Activated gamma-delta T cell treated with anti-CD3 and anti-CD28 coated beads, Interleukin-2, amount 50 U/mL, for 16 hours (primary cell): ENCODE measurements at regions not wholly inside any gene's neighbourhood (a gene's known extent, or its start where the extent isn't known, plus 50 kb on each side); places are given as distances from the start of the nearest gene placed in this dataset.

Experiments
- DNase-seq: peaks from one replicate; pipeline ENCODE4 v3.0.0-alpha.2; 2020; ENCODE audit warnings: low read depth

DNA sequence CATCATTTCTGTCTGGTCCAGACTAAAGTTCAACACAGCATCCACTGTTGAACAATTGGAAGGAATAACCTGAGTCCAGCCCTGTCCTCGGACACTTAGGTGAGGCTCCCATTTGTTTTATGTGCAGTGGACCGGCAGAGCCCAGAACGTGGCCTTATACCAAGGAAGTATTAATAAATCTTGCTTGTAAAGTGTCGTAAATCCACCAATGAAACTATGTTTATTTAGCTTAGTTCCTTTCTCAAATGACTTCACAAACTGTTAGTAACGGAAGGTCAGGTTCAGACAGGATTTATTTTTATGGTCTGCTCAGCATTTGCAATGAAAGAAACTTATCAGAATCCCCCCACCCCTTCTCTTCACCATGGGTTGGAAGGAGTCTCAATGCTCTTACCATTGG lies 149.5 kb downstream of the PCSK1 start:
- no peak for DNase-seq

DNA sequence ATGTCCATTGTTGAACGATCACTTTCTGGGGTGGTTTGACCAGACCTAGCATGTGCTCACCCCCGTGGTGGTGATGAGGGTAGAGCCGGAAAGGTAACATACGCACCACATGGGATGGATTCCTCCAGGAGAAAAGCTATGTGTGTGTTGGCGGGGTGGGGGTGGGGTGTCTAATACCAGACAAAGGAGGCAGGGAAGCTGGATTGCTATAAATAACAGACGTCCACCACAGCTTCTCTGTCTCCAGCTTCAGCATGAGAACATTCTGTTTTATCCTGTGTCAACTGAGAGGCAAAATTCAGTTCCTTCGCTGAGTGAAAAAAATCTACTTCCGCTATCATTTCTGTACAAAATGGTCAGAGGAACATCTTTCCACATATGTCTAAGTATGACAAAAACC lies 151.0 kb downstream of the PCSK1 start:
- DNase-seq = no peak

DNA sequence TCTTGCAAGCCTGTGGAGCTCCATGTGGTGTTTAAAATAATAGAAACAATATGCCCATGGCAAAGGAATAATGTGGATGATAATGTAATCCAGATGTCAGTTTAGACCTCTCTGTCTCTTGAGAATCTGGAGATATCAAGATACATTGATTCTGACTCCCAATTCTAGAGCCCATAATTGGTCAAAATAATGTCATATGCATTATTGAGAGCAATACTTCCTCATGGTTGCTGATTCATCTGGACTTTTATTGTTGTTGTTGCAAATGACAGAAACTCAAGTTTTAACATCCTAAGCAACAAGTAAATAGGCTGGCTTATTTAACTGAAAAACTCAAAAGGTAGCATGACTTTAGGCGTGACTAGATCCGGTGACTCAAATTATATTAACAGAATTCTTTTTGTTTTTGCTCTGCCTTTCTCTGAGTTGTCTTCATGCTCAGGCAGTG lies 152.1 kb downstream of the PCSK1 start:
- DNase-seq = no peak

DNA sequence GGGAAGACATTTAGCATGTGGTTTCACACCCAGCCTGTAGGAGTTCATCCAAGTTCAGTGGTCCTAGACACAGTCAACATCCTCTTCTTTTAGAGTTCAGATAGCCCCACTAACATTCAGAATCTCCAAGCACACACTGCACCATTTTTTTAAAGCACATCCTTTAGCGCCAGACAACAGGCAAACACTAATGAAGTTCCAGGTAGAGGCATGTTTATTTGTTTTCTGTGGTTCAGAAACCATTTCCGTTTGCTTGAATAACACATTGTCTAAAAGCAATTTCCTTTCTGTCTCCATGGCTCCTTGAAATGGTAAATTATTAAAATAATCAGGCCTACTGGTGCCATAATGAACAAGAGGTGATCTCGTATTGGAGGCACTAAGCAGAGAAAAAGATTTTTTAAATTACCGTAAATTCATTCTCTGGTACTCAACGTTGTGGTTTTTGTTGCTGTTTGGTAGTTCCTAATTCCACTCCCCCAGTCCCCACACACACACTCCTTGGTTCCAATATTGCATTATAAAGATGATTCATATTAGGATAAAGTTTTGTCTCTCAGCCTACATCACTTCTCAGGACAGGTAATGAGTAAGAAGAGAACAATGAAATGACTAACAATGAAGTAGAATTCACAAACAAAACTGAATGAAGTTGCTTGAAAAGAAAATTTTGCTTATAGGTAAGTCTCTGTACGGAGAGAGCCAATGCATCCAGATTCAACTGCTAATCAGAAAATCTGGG lies 153.1 kb downstream of the PCSK1 start:
- no peak for DNase-seq

DNA sequence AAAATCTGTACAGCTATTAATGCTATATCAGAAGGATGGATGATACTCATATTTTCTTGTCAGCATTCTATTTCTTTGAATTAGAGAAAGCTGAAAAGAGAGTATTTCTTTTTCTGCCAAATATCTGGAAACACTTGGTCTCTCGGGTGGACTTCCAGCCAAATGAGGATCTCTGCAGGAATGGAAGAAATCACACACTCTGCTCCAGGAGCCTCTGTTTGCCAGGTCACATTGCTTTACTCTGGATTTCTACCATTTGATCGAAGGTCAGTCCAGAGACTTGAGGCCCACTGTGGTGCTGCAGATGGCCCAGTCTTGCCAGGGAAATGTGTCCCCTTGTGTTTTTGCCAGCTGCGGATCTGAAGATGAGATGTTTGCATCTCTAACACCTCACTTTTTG lies 154.1 kb downstream of the PCSK1 start:
- no peak for DNase-seq

DNA sequence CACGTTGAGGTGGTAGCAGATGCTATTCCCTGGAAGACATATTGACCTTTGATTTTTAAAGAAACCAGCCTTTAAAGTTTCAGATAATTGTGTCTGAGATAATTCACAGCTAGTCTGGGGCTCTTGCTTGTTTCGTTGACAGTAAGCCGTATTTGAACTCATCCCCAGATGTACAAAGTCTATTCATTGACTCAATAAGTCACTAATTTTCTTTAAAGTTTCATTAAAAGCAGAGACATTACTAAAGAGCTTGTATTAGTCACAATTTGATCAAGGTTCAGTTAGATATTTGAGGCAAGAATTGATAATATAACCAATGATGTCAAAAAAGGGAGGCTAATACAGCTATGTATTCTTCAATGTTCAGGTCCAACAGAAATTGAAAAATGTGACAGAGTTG lies 158.0 kb downstream of the PCSK1 start:
- no peak for DNase-seq

DNA sequence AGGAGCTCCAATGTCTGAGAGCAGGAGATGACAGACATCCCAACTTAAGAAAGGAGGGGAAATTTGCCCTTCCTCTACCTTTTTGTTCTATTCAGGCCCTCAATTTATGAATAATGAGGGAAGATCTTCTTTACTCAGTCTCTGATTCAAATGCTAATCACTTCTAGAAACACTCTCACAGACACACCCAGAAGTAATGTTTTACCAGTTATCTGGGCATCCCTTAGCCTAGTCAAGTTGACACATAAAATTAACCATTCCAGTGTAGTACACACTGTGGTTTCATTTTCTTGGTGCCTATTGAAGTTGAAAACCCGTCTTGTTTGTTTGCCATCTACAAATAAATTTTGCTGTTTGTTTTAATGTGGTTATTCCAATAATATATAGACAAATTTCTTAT lies 167.6 kb downstream of the PCSK1 start:
- no peak for DNase-seq

DNA sequence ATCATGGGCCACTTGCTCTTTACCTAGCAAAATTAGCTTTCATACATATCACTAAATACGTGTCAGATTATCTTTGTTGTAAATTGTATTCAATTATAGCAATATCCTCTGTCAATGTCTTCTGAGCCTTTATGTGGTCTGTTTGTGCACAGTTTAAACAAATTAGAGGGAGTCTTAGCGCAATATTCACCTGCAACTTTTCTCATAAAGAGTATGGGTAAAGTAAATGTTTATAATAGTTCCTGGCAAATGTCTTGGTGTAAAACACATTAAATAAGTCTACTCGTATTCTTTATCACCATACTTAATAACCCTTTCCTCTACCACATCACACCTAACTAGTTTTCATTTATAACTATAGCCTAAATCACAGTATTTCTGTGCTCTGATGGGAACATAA lies 169.0 kb downstream of the PCSK1 start:
- no peak for DNase-seq

DNA sequence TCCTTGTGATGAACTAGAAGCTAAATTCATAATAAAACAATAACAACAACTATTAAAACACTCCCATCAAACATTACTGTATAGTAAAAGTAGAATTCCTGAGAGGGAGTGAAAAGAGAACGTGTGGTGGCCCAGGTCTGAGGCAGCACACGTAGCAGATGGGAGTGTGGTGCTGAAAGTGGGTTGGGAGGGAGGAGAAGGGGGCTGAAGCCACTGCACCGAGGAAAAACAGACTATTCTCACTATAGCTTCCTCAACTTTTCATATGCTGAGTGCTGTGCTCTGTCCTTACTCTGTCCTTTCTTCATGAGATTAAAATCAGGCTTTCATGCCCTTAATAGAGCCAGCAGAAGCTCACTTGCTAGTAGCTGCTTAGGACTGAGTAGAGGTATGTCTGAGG lies 170.9 kb downstream of the PCSK1 start:
- DNase-seq = no peak

DNA sequence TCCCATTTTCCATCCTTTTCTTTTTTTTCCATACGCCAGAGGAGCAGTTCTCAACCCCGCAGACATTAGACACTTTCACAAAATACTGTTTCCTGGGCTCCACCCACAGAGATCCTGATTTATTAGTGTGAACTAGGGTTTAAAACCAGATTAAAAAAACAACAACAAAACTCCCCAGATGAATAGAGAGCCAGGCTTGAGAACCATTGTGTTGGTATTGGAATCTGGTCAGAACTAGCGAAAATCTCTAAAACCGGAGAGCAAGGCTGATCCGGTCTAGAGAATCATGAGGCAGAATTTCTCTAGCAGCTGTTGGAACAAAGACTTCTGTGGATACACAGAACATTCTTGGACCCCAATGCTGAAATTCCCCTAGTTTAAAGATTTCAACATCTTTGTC lies 173.0 kb downstream of the PCSK1 start:
- no peak for DNase-seq

DNA sequence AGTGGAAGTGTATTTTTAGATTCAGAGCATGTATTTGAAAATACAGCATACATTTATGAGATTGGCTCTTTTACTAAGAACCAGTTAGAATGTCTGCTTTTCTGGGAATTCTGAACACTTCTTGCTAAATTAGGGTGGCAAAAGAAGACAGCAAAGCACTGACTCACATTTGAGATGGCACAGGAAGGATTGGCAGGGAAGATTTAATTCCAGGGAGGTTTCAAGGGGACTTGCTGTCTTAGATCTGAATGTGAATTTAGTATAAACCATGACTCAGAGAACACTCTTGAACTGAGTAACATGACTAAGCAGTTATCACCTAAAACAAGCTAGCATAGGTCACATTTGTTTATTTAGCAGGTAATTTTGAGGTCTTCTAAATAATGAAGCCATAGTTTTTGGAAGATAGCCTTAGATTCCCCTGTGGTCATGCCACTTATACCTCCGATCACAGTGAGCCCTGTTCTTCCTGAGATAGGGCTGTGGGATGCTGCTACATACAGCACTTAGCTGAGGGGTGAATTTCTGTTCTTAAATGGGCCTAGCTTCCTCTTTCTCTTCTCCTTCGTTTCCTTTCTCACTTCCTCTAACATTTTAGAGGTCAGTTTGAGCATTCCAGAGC lies 173.8 kb downstream of the PCSK1 start:
- DNase-seq = no peak

DNA sequence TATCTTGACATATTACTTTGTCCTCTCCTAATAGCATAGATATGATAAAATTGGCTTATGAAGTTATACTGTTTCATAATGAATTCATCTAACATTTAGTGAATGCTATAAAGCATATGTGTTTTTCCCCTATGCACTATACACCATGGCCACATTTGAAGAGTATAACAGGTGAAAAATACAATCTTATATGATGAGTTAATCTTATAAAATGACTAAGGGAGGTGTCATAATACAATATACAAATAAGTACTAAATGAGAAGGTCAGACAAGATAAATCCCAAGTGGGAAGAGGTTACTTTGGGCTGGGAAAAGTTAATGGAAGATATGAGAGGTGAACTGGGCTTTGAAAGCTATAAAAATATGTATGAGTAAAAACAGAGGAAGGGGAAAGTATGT lies 174.4 kb downstream of the PCSK1 start:
- DNase-seq = no peak

DNA sequence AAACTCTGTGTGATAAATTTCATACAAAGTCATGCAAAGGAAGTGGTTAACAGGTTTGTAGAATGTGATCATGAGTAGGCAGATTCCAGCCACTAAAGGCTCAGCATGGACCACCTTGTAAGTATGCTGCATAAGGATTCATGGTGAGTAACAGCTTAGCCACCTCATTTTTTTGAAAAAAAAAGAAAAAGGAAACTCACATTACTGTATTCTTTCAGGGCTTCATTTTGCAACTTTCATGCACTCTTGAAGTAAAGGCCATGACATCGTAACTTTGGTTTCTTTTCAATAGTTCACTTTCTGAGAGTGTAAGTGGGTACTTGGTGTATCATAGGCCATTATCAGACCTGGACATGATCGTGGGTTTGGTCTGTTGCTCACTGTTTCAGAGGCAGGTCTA lies 175.1 kb downstream of the PCSK1 start:
- no peak for DNase-seq

DNA sequence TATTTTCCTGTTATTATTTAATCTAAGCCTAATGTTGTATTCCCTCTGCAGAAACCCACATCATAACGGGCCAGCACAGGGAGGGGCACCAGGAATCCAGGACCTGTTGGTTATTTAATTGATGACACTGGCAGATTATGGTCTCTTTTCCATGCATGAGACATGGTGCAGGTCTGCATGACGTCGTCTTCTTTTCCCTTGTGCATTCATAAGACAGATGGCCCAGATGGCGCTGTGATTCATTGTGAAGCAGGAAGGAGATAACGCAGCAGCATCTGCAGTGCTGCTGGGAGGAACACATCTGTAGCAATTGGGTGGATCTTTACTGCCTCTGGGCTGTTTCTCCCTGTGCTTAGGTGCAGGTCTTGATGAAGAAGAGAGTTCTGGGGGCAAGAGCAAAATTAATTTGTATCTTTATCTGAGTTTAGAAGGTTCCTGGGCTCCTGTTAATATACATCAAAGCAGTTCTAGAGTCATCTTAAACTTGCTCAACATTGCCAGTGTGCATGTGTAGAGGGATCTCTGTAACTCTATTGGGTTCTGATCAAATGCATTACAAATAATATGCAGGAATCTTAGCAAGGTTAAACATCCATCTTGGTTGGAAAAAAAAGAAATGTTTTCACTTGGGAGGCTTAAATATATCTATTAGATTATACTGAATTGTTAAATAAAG lies 176.1 kb downstream of the PCSK1 start:
- no peak for DNase-seq

DNA sequence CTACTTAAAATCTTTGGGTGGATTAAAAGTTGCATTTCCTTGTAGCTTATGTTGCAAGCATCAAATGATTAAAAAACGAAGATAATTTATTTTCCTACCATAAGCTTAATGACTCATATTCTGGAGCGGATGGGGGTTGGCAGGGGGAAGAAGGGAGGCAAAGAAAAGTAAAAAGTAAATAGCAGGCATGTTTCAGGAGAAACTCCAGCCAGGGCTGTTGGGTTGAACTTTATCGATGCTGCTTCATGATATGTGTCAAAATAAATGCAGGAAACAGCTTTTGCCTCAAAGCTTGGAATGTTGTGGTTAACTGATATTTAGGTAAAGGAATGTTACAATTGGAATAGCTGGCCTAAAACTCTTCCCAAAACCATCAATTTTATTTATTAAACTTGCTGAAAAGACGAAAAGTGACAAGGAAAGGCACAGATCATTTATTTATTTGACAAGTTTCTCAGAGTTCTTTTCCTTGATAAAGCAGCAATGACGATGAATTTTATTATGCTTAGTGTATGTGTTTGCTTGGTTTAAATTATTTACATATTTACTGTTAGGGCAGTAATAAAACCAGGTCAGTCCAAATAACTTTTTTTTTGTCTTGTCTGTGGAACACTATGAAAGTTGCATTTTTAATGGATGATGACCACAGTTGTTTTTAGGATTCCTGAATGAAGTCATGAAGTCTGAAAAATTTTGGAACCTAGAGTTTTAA lies 177.9 kb downstream of the PCSK1 start:
- no peak for DNase-seq

DNA sequence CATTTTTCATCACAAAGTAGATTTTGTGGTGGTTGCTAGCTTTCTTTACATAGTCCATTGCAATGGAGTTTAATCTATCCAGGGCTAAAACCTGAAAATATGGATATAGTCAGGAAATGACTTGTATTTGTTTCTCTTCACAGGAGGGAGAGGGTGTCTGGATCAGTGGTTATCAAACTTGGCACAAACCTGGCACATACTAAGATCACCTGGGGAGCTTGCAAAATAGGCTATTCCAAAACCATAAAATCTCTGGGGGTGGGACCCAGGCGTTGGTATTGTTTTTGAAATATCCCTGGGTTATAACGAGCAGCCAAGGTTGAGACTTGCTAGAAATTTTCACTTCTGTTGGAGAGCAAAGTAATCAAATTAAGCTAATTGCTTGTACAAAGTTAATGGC lies 179.9 kb downstream of the PCSK1 start:
- no peak for DNase-seq

DNA sequence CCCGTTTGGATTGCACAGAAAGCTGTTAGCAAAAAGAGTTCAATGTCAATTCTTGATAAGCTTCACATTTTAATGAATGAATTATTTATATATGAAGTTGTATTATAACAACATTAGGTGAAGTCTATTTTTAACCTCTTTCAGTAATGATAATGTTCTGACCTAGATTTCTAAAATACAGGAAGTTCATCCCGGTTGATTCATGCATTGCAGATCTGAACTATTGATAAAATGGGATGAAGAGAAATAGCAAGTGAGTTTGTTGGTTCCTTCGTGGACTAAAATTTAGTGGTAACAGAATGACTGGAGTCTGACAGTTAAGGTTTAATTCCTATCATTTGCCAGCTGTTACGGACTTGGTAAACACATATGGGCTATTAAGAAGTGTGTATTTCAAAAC lies 180.5 kb downstream of the PCSK1 start:
- DNase-seq = no peak

DNA sequence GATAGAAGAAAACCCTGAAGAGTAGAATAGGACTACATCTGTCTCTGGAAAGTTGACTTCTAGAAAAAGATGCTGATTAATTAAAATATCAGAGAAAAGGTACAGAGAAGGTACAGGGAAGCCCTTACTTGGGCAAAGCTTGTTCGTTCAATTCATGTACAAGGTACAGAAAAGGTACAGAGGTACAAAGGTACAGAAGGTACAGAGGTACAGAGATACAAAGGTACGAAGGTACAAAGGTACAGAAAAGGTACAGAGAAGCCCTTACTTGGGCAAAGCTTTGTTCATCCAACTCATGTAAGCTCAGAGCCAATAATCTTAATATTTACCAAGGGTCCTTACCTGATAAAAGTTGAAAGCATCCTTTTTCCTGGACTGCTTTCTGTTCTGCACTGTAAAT lies 182.3 kb downstream of the PCSK1 start:
- DNase-seq = no peak

DNA sequence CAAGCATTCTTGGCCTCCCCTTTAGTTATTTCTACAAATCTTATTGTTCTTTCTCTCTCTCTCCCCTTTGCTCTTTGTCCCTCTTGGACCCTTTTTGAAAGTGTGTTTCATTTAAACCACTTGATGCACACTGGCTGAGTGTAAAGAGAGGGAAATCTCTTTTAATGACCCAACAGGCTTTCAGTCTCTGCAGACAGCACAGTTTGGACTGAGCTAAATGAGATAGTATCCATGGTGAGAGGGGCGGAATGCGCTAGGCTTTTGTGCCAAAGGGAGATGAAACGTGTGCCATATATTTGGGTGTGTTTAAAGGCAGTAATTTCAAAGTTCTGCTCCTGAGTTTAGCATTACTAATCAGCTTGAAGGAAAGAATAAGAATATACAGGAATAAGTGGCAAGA lies 184.9 kb downstream of the PCSK1 start:
- DNase-seq = no peak

DNA sequence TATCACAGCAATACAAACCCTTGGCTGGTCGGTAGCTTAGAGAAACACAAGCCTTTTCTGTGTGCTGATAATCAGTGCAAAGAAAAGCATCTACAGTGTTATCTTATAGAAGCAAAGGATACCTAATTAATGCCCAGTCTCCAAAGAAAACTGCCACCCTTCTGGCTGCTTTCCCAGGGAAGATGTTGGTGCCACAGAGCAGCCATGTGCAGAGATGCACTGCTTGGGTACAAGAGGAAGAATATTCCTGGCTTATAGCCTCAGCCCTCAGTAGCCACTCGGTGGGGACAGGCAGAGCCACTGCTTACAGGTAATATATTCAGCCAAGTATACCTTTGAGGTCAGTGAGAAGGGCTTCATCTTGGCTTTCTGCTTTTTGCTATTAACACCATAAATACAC lies 185.3 kb downstream of the PCSK1 start:
- no peak for DNase-seq

DNA sequence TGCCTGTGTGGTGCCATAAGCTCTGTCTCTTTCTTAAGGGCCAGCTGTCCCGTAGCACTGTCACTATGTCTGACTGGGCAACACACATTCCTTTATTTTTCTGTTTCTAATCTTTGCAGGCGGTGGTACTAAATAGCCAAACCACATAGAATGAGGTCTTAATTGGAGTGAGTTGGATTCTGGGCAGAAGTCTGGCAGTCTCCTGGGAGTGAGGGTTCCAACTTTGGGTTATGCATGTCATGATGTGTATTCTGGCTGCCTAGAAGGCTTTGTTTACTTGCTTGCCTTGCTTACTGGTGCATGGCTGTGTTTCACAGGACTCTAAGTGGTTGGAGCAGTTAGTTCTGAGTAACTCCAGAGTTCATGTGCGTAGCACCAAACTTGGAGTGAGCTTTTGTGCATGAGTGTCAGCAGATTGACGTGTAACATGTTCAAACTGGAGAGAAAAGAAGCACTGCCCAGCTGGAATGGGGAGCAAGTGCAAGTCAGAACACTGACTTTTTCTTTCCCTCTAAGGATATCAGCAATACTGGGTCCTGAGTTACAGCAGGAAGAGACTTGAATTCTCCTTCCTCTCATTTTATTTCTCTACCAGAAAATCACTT lies 185.8 kb downstream of the PCSK1 start:
- DNase-seq = no peak
